GM21360 (cell line): ENCODE measurements at regions not wholly inside any gene's neighbourhood (a gene's known extent, or its start where the extent isn't known, plus 50 kb on each side); places are given as distances from the start of the nearest gene placed in this dataset.
"Not testable (repeated sequence)": the region's sequence is repeated elsewhere in the genome, so short reads cannot be mapped to it uniquely, and the experiment has no call there.

Source experiments
- ATAC-seq: cut with Tn5 transposase; IDR thresholded peaks from one replicate; pipeline ENCODE4 v1.9.1; 2021; ENCODE audit warnings: mild to moderate bottlenecking, moderate library complexity; ENCODE audit not compliant: unreplicated experiment

DNA sequence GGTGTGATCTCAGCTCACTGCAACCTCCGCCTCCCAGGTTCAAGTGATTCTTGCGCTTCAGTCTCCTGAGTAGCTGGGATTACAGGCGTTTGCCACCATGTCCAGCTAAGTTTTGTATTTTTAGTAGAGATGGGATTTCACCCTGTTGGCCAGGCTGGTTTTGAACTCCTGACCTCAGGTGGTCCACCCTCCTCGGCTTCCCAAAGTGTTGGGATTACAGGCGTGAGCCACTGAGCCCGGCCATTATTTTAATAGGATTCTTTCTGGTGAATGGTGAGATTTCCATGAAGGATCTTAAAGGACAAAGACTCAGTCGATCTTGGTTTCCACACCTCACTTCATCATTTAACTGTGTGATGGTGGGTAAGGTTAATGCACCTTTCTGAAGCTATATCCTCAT, 183.8 kb upstream of the ZNF217 start:
- ATAC-seq: not testable (repeated sequence)

DNA sequence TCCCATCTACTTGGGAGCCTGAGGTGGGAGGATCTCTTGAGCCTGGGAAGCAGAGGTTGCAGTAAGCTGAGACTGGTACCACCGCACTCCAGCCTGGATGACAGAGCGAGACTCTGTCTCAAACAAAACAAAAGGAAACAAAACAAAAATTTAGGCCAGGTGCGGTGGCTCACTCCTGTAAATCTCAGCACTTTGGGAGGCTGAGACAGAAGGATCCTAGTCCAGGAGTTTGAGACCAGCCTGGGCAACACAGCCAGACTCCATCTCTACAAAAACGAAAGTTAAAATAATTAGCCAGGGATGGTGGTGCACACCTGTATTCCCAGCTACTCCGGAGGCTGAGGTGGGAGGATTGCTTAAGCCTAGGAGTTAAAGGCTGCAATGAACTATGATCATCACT, 183.2 kb upstream of the ZNF217 start:
- no peak for ATAC-seq

DNA sequence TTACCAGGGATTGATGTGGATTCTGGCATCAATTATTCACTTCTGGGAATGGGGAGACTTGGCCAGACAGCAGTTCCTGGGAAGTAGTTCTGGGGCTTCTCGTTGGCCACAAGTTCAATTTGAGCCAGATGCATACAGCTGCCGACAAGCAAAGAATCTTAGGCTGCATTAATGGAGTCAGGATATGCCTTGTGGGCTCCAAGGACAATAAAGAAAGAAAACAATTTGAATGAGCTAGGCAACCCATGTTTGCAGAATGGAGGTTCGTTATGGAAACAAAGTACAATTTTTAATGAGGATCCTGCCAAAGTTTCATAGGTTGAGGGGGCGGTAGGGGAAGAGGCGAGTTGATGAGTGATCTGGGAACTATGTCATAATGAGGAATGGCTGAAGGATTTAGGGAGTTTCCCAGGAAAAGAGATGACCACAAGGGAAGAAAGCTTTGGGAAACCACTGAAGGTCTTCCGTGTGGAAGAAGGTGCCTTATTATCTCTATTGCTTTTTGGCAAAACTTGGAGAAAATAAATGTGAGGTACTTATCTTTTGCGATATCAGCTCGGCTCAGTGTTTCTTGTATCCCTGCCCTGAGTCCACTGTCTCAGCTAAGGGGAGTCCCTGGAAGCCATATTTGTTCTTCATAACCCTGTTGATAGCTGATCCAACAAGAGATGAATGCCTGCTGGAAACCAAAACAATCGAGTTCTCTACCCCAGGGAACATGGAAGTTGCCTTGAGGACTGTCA, 181.0 kb upstream of the ZNF217 start:
- ATAC-seq: no peak

DNA sequence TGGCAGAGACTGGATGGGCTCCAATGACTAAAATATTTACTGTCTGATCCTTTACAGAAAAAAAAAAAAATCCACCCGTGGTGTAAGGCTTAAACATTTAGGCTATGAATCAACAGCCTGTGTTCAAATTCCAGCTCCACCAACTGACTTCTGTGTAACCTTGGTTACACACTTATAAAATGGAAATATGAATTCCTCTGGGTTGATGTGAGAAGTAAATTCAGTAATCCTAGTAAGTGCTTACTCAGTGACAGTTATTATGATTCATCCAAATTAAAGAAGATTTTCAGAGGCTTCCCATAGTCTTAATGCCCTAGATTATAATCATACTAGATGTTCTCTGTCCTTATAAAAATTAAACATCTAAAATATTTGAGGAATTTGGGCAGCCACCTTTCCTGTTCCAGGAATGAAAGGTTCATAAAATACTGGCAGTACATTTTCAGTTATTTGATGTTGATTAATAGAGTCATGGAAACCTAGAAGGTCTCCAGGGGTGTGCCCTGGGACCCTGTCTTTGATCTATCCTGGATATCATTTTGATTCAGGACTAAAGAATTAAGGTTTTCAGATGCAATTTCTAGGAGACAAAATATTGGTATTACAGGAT, 180.3 kb upstream of the ZNF217 start:
- ATAC-seq: no peak

DNA sequence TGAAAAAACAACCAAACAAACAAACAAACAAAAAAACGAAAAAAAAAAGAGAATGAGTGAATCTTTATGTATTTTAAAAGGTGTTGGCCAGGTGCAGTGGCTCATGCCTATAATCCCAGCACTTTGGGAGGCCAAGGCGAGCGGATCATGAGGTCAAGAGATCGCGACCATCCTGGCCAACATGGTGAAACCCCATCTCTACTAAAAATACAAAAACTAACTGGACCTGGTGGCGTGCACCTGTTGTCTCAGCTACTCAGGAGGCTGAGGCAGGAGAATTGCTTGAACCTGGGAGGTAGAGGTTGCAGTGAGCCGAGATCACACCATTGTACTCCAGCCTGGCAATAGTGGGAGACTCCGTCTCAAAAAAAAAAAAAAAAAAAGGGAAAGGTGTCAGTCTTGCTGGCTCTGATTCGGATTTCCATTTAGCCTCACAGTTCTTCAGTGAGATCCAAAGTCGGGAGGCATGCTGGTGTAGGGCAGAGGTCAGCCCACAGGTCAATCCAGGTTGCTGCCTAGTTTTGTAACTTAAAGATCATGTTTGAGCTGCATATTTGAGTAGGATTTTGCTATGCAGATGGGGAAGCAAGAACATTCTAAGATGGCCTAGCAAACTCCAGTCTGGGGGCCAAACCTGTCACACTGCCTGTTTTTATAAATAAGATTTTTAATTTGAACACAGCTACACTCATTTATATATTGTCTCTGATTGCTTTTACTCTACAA, 179.6 kb upstream of the ZNF217 start:
- not testable (repeated sequence) for ATAC-seq

DNA sequence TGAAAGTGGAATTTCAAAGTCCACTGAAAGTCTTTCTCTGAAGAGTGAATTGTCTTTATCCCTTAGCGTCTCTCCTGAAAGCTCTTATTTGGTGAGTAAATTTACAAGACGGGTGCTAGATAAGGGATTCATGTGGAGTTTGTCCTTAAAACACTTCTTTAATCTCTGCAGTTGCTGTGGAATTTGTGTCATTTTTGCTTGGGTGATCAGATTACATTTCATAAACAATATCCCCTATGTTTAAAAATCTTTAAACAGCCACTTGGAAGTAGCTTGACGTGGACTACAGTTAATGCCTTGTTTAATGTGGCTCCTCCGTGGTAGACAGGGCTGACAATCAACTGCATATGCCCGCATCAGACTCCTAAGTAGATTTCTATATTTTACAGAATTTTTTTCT, 175.4 kb upstream of the ZNF217 start:
- ATAC-seq: no peak

DNA sequence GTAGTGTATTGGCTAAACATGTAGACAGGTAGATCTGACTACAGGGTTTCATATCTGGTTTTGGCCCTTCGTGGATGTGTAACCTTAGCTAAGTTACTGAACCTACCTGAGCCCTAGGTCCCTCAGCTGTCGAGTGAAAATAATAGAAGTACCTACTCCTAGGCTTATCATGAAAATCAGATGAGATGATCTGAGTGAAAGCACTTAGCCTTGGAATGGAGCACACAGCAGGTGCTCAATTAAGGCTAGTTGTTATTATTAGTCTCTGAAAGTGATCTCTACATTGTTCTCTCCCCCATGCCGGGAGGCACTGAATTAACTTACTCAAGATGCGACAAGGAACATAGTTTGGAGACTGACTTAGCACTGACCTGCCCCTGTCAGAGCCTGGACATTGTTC, 174.7 kb upstream of the ZNF217 start:
- no peak for ATAC-seq

DNA sequence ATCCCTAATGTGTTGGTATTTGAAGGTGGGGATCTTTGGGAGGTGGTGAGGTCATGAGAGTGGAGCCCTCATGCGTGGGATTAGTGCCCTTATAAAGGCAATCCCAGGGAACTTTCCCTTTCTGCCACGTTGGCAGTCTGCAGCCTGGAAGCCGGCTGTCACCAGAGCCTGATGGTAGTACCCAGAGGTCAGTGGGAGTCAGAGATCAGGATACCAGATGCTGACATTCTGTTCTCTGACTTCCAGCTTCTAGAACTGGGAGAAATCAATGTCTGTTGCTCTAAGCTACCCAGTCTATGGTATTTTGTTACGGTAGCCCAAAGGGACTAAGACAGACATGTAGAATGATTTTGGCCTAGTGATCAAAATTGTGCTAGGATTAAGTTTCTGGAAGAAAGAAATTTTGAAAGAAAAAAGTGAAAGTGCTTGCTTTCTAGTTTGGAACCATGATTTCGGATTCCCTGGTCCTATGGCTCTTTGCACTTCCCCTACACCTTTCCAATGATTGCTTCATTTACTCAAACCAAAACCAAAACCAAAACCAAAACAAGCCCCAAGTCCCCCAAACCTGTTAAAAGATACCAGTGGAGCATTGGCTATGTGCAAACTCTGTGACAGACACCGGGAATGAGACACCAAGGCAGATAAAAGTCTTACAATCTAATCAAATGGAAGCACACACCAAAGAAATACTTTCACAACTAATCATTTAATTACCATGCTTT, 173.7 kb upstream of the ZNF217 start:
- no peak for ATAC-seq

DNA sequence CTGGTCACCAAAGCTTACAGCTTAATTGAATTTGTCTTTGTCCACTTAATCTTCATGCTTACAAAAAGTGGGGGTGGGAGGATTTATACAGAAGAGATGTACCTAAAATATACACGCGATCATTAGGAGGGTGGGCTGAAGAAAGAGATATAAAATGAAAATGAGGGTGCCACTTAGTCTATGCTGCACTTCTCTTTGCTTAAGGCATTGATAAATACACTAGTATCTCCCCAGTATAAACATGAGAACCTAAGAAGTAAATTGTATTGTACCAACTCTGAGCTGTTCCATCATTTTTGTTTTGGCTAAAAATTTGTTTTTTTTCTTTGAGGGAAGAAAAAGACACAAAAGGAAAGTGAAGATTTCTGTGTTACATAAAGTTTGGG, 170.8 kb upstream of the ZNF217 start:
- no peak for ATAC-seq

DNA sequence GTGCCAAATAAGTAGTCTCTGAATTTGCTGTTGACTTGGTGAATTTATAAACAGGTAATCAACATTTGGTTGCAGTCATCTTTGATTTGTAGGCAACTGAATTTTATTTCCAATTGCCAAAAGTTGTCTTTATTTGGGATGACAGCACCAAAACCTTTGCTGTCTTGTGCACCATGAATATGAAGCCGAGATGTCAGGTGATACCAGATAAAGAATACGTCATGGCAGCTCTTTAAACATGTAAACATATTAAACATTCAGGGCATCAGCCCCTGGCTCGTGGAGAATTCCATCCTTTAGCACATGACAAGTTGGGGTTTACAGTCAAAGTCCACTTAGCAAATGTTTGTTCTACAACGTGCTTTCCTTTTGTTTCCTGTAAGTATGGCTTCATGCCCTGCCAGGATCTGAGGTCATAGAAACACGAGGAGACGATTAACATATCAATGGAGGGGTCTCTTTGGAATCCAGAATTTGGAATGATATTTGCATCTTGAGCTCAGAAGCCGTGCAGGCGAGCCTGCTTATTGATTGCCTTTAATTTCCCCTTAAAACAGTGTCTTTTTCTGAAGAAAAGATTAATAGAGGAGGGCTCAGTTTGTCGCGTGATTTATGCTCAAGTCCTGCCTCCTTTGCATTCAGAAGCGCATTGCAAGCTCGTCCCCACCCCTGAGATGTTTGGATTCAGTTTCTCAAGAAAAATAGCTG, 170.2 kb upstream of the ZNF217 start:
- no peak for ATAC-seq

DNA sequence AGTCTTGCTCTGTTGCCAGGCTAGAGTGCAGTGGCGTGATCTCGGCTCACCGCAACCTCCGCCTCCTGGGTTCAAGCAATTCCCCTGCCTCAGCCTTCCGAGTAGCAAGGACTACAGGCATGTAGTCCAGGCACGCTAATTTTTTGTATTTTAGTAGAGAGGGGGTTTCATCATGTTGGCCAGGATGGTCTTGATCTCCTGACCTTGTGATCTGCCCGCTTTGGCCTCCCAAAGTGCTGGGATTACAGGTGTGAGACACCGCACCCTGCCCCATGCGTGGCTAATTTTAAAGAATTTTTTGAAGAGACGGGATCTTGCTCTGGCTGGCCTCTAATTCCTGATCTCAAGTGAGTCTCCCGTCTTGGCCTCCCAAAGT, 168.8 kb upstream of the ZNF217 start:
- ATAC-seq: not testable (repeated sequence)

DNA sequence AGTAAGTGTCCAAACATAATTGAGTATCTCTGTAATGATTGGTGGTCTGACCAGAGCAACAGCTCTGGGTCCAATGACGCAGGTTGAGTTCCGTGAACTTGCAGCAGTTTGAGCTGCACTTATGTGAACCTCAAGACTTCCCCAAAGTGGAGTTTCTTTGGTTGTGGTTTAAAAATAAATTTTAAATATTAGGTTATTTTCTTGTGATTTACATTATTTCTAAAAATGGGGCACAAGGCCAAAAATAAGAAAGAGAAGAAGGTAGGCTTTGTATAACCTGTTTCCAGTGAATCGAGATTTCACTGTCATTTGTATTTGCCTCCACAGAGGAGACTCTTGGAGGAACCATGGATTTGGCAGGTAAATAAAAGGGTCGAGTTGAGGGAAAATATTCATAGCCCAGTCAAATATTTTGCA, 166.4 kb upstream of the ZNF217 start:
- no peak for ATAC-seq

DNA sequence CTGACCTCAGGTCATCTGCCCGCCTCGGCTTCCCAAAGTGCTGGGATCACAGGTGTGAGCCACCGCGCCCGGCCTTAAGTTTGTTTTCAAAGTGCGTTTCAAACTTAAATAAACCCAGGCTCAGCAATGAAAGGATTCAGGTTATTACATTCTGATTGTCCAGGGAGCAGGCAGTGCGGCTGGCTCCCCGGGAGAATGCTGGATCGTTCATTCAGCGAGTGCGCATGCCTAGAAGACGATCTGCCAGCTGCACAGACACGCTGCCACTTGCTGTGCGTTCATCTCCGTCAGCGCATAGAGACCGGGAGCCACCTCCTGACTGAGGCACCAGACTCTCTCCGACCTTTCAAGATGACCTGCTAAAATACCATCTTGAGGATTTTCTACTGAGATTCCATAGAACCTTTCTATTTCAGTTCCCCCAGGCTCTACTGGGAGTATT, 163.9 kb upstream of the ZNF217 start:
- no peak for ATAC-seq

DNA sequence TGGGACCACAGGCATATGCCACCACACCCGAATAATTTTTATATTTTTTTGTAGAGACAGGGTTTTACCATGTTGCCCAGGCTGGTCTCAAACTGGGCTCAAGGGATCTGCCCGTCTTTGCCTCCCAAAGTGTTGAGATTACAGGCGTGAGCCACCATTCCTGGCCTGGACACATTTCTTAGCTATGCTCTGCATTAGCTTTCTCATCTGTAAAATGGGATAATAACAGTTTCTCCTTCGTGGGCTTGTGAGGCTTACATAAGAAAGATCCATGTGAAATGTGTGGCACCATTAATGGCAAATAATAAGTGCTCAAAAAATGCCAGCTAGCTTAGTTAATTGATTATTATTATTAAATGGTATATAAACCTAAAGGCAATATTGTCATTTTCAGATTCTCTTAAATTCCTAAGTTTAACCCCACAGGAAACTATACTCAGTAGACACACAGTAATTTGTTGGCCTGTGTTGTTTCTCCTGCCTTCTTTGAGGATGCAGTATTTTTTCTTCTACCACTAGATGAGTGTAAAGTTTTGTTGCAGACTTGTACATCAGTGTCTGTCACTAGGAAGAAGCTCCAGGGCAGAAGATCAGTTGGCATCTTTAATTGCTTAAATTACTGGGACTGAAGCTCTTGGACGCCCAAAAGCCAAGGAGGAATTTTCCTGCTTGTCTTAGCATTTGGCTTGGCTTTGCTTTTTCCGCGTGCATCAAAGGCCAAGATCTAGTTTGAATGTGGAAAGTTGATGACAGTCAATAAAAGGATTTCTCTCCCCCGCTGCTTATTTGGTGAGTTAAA, 162.3 kb upstream of the ZNF217 start:
- no peak for ATAC-seq

DNA sequence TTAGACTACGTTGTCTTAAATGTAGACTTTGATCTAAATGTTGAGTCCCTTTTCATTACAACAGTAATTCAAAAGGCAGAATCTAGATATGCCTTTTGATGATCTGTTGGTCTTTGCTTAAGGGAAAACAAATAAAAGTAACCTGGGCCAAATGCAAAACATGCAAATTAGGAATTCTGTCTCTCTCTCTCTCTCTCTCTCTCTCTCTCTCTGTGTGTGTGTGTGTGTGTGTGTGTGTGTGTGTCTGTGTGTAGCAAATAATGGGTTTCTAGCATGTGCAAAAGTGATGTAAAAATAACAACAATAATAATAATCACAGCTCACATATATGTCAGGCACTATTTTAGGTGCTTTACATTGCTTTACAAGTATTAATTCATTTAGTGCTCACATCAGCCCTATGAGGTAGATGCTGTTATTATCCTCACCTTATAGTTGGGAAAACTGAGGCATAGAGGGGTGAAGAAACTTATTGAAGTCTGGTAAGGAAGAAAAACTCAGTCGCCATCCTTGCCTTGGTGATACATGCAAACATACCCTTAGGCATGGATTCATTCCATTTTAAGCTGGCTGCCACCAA, 160.3 kb upstream of the ZNF217 start:
- no peak for ATAC-seq

DNA sequence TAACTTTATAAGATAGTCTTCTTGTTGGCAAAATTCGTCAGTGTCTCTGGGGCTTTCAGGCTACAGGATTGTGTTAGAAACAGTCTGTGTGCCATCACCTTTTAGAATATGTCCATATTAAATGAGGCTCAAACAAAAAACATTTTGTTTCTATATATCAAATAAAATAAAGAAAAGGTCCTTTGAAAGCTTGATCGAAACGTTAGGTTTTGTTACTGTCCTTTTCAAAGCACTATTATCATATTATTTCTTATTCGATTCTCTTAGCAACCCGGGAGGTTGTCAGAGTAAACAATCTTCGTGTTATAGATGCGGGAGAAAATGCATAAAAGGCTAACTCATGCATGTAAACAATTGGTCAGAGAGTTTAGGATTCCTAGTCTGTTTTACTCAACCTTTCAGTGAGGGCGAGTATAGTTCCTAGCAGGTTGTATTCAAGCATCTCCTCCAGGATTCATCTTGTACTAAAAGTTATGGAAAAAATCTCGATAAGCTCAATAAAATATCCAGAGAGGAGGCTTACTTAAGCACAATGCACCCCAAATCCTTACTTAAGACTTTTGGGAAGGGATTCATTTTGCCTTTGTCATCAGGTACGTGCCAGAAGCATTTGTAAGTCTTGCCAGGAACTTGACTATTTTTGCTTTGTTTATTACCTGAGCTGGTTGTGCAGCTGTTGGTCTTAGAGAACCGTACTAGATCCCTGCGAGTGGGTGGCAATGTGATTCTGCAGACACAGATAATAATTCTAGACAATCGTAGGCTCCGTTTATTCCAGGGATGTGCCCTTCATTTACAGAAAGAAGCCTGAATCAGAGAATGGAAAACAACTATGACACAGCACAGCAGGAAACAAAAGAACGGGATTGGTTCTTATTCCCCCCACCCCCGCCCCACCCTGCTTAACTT, 159.6 kb upstream of the ZNF217 start:
- ATAC-seq: no peak

DNA sequence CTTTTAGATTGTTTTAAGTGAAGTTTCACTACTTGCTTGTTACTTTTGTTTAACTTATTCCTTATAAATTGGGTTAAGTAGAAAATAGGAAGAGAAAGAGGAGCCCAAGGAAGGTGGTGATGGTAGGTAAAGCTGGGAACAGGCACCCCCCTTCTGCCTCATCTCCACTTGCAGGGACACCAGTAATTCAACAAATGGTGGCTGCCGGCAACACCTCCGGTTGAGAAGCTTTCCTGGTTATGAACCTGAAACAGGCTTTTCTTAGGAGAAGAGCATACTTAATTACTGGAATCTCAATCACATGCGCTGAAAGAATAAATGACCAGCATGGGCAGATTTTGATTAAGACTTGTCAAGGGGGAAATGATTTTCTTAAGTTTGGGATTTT, 158.9 kb upstream of the ZNF217 start:
- ATAC-seq: no peak

DNA sequence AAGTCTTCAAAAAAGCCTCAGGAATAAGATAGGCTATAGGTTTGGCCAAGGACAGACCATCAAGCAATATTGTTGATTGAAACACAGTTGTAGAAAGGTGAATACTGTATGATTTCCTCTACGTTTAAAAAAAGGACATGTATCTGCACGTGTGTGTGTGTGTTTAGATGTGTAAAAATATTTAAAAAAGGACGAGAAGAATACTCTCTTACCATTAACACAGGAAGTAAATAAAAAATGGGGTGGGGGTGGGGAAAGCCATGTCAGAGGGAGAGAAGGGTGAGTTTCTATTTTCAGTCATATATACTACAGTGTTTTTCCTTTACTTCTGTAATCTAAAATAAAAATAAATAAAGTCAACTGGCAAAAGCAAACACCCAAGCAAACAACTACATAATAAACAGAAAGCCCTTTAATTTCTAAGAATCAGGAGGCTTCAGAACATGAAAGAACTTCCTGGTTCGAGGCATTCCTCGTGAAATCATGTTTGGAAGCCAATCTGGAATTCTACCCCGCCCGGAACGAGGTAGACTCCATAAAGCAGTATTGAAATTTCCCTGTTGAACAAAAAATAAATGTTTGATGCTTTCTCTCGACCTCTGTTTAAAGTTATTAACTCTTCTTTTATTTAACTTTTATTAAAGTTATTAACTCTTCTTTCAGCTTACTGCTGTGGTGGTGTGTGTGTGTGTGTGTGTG, 158.1 kb upstream of the ZNF217 start:
- ATAC-seq: no peak
